Panc1 (cell line): ENCODE measurements at regions not wholly inside any gene's neighbourhood (a gene's known extent, or its start where the extent isn't known, plus 50 kb on each side); places are given as distances from the start of the nearest gene placed in this dataset.

Experiments used
- ATAC-seq: fragments of 200-7000 bp; cut with Tn5 transposase; 2 replicates; pipeline ENCODE4 v1.9.1; 2020; ENCODE audit warnings: mild to moderate bottlenecking, moderate library complexity
- BruUV-seq: library from RNA; stranded (reverse); fragments of 400-500 nt; replicated peaks from 2 replicates; lab custom pipeline; 2021; lab: Mats Ljungman, UMichigan
- CTCF ChIA-PET: fragments of 300-600 bp; sonication (Branson Sonifier 250); formaldehyde crosslinking; loops from one replicate; lab custom pipeline; 2022; ENCODE audit warnings: antibody characterized with exemption; lab: Charles Lee
- POLR2A ChIA-PET: fragments of 300-600 bp; sonication (Branson Sonifier 250); formaldehyde crosslinking; loops from one replicate; lab custom pipeline; 2022; ENCODE audit warnings: antibody characterized with exemption; lab: Charles Lee
- DNase-seq: peaks from one replicate; pipeline ENCODE4 v3.0.0-alpha.2; 2010; ENCODE audit warnings: low read depth, low spot score
- H3K27ac ChIP-seq: 2 replicates; pipeline ENCODE4 v1.5.1; 2011; ENCODE audit warnings: mild to moderate bottlenecking, low read length, inconsistent platforms
- H3K27me3 ChIP-seq: fragments of 200-500 bp; sonication (Bioruptor generic); 2 replicates; pipeline ENCODE4 v1.6.0; 2014; ENCODE audit warnings: low read length, inconsistent platforms; ENCODE audit not compliant: control insufficient read depth, insufficient read depth
- H3K36me3 ChIP-seq: fragments of 200-500 bp; sonication (Bioruptor generic); 2 replicates; pipeline ENCODE4 v1.5.1; 2014; ENCODE audit warnings: inconsistent platforms, mild to moderate bottlenecking, low read length, moderate library complexity; ENCODE audit not compliant: control insufficient read depth, insufficient read depth
- H3K4me1 ChIP-seq: 2 replicates; pipeline ENCODE4 v1.5.1; 2011; ENCODE audit warnings: inconsistent platforms, mild to moderate bottlenecking, low read length, moderate library complexity; ENCODE audit not compliant: control insufficient read depth, insufficient read depth
- H3K4me3 ChIP-seq, 2 experiments: 2 replicates each; pipeline ENCODE4 v1.5.1; 2011 to 2012; ENCODE audit warnings: low read depth in 2 of 2, low read length in 2 of 2, mild to moderate bottlenecking in 2 of 2, inconsistent platforms in 1 of 2, moderate library complexity in 1 of 2
- H3K9me3 ChIP-seq: fragments of 200-500 bp; sonication (Bioruptor generic); 2 replicates; pipeline ENCODE4 v1.5.1; 2014; ENCODE audit warnings: low read depth, mild to moderate bottlenecking, inconsistent platforms, low read length, moderate library complexity; ENCODE audit not compliant: control insufficient read depth, insufficient read depth
- CTCF ChIP-seq: fragments of 450-650 bp; IDR thresholded peaks from 2 replicates; pipeline ENCODE4 v1.5.1; 2017; ENCODE audit warnings: mild to moderate bottlenecking
- POLR2AphosphoS5 ChIP-seq: IDR thresholded peaks from 2 replicates; pipeline ENCODE4 v1.6.1; 2012; ENCODE audit warnings: mild to moderate bottlenecking, low read depth, low read length, moderate library complexity
- REST ChIP-seq, 2 experiments: IDR thresholded peaks; 2 replicates each; pipeline ENCODE4 v1.6.1; 2011 to 2012; ENCODE audit warnings: low read depth in 2 of 2, control low read depth in 1 of 2, low read length in 1 of 2, mild to moderate bottlenecking in 1 of 2, moderate library complexity in 1 of 2; ENCODE audit not compliant: insufficient read depth in 1 of 2
- SIN3A ChIP-seq: IDR thresholded peaks from 2 replicates; pipeline ENCODE4 v1.6.1; 2012; ENCODE audit warnings: low read depth, mild to moderate bottlenecking, low read length, moderate library complexity, borderline replicate concordance; ENCODE audit not compliant: insufficient read depth
- TCF7L2 ChIP-seq: IDR thresholded peaks from 2 replicates; pipeline ENCODE4 v1.6.1; 2011; ENCODE audit warnings: mild to moderate bottlenecking, low read depth, low read length, inconsistent platforms
- in situ Hi-C: cut with HindIII; loops from 2 replicates; pipeline ENCODE4 v1.10.0; 2016; ENCODE audit warnings: low sequenced_read_pairs, low pct_unique_long_range_greater_than_20kb
- intact Hi-C: fragments of 100-400 bp; cut with micrococcal nuclease; formaldehyde crosslinking; loops from one replicate; pipeline ENCODE4 v1.10.0; 2022; ENCODE audit not compliant: unreplicated experiment

- no peak overlapping the region for H3K27ac ChIP-seq
- DNase-seq (no peak), ATAC-seq (no peak)
- intact Hi-C loops: no loop called here
- in situ Hi-C loops: no loop called here
- H3K27me3 ChIP-seq: no peaks in the 10 kb centered on the region
- CTCF ChIA-PET: no interaction called here
- BruUV-seq: no TSS peak
- no peaks in the 10 kb centered on the region for H3K36me3 ChIP-seq
- POLR2A ChIA-PET: no interaction called here
- TF ChIP-seq REST (IDR thresholded peaks at IDR 0.05; ENCODE audit: insufficient read depth in 1 of 2, low read depth in 2 of 2, low read length in 1 of 2): no peak
- TF ChIP-seq TCF7L2: no peak
- no peak for TF ChIP-seq POLR2AphosphoS5
- TF ChIP-seq SIN3A: no peak
- TF ChIP-seq CTCF: no peak
- no peaks in the 10 kb centered on the region for H3K9me3 ChIP-seq
- no peaks in the 10 kb centered on the region for H3K4me1 ChIP-seq
- no peak overlapping the region for H3K4me3 ChIP-seq
These were observed 81.5 kb downstream of the ZNF281 start for GRCh38 chr1:200328379-200328778.

GRCh38 chr1:200323856-200324400 is 85.9 kb downstream of the ZNF281 start:
- no peak overlapping the region for H3K4me3 ChIP-seq
- H3K36me3 ChIP-seq: no peaks in the 10 kb centered on the region
- TF ChIP-seq SIN3A (no peak), POLR2AphosphoS5 (no peak), REST (IDR thresholded peaks at IDR 0.05; ENCODE audit: insufficient read depth in 1 of 2, low read depth in 2 of 2, low read length in 1 of 2) (no peak), TCF7L2 (no peak), CTCF (no peak)
- no peaks in the 10 kb centered on the region for H3K27me3 ChIP-seq
- ATAC-seq (no peak), DNase-seq (no peak)
- no peak overlapping the region for H3K27ac ChIP-seq
- no peaks in the 10 kb centered on the region for H3K9me3 ChIP-seq
- H3K4me1 ChIP-seq: no peaks in the 10 kb centered on the region
- no TSS peak for BruUV-seq
- ChIA-PET POLR2A (no interaction called here), CTCF (no interaction called here)
- intact Hi-C loops (no loop called here), in situ Hi-C loops (no loop called here)
